Heart right ventricle (tissue), 16 donors: ENCODE measurements at regions not wholly inside any gene's neighbourhood (a gene's known extent, or its start where the extent isn't known, plus 50 kb on each side); places are given as distances from the start of the nearest gene placed in this dataset.

Experiments used
- ATAC-seq, 8 donors: fragments of 200-7000 bp; cut with Tn5 transposase; one replicate each; pipeline ENCODE4 v1.9.1; 2020; ENCODE audit warnings: mild to moderate bottlenecking in 8 of 8, moderate library complexity in 8 of 8, moderate number of reproducible peaks in 1 of 8
- DNase-seq, 2 donors: peaks; one replicate each; pipeline ENCODE4 v3.0.0-alpha.2; 2020
- H3K27ac ChIP-seq, 10 donors: fragments of 200-600 bp; sonication (generic) in 2 of 10; one replicate each; pipeline versions ENCODE4 v1.5.0 to v1.8.0; 2020 to 2022; ENCODE audit warnings: mild to moderate bottlenecking in 3 of 10
- H3K27me3 ChIP-seq, 7 donors: fragments of 200-600 bp; one replicate each; pipeline ENCODE4 v1.8.0; 2021 to 2022; ENCODE audit warnings: mild to moderate bottlenecking in 2 of 7
- H3K36me3 ChIP-seq, 9 donors: fragments of 200-600 bp; sonication (generic) in 1 of 9; one replicate each; pipeline versions ENCODE4 v1.5.0 to v1.8.0; 2020 to 2022; ENCODE audit warnings: mild to moderate bottlenecking in 2 of 9
- H3K4me1 ChIP-seq, 9 donors: fragments of 200-600 bp; sonication (generic) in 1 of 9; one replicate each; pipeline versions ENCODE4 v1.5.0 to v1.8.0; 2020 to 2022; ENCODE audit warnings: mild to moderate bottlenecking in 4 of 9
- H3K4me3 ChIP-seq, 10 donors: fragments of 200-600 bp; sonication (generic) in 2 of 10; one replicate each; pipeline versions ENCODE4 v1.5.0 to v1.8.0; 2020 to 2022; ENCODE audit warnings: mild to moderate bottlenecking in 7 of 10, moderate library complexity in 2 of 10
- H3K9me3 ChIP-seq, 11 donors: fragments of 200-600 bp in 10 of 11; sonication (generic) in 2 of 11; one replicate each; pipeline versions ENCODE4 v1.5.0 to v1.8.0; 2013 to 2022; ENCODE audit warnings: mild to moderate bottlenecking in 2 of 11, control low read depth in 1 of 11, moderate library complexity in 1 of 11
- CTCF ChIP-seq, 9 donors: fragments of 200-600 bp; sonication (generic) in 2 of 9; IDR thresholded peaks; one replicate each; pipeline versions ENCODE4 v1.5.0 to v1.8.0; 2021 to 2022; ENCODE audit warnings: antibody characterized with exemption in 9 of 9, mild to moderate bottlenecking in 5 of 9, moderate library complexity in 1 of 9
- WGBS, 2 donors: extraction: QIAGEN DNeasy Blood & Tissue Kit; methylation state at CpG; one replicate each; pipeline ENCODE4 v1.1.7; 2013; ENCODE audit warnings: inconsistent platforms in 1 of 2; 5-methylcytosine and 5-hydroxymethylcytosine counted together
- intact Hi-C, 10 donors: fragments of 100-400 bp; cut with DNase I; formaldehyde crosslinking; loops; one replicate each; pipeline versions ENCODE4 v1.11.1 to v1.14.2; 2022
- donor health status: Arrhythmogenic right ventricular cardiomyopathy.
- donor health status: ischemic (EF 13 %, LVEDD 7.1; RV severe dilation, severe dysfunction).
- donor health status: healthy with polysubstance abuse.
- donor health status: DM: no; HTN: yes; CAD: no.
- donor health status: DM: no; HTN: no; CAD: no.
- donor health status: ischemic (EF 25% LVEDD 6.9; RV normal size, moderate dysfunction).
- donor health status: ischemic (EF 25% LVEDD 5.7; RV mildly dilated, moderate dysfunction).
- donor health status: healthy.
- donor health status: DM: yes; HTN: yes; CAD: no.
- donor health status: Ischemic cardiomyopathy.
- donor health status: ischemic (EF 35%, LVEDD 5.7; RV mildly dilated, moderate dysfunction).
- donor health status: nonischemic (EF 11% LVEDD 7.7; RV severe dilation, severe dysfunction).
- donor health status: DM: yes; HTN: yes; CAD: no.
- donor health status: PGD.
- donor health status: ischemic (EF 29% LVEDD 5.4; RV normal size, mild dysfunction).
- donor health status: nonischemic (EF 23%, LVEDD 6.1; RV moderate dilation, normal function).

GRCh38 chr7:91420606-91421005, 156.4 kb downstream of the FZD1 start:
- WGBS, 2 donors = 70 to 78% methylated on average over 4 of the region's 4 CpGs
- H3K36me3 ChIP-seq = no peaks in the 10 kb centered on the region
- intact Hi-C loops = loop anchor here in 1 of 10 donors (10.0 kb wide), 1 partner anchor 116 kb away; no protein-coding TSS in a partner anchor

DNA sequence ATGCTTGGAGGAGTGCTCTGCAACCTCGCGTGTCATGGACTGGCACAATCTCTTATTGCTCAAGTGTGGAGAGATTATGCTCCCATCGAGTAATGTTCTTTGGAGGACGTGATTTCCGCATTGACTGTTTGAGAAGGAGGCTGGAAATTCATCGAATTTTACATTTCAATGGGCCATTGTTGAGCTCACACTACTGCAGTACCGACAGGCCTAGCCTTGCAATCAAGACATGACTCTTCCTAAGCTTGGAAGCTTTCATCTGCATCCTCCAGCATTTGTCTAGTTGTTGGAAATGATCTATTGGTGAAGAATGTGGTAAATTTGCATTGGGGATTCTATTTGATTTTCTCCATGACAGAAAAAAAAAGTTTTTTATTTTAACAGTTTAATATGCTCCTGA, 156.8 kb downstream of the FZD1 start:
- 86 to 88% methylated on average over 7 of the region's 7 CpGs for WGBS, 2 donors
- no peak for TF ChIP-seq CTCF (IDR thresholded peaks at IDR 0.05)
- DNase-seq = no peak
- H3K4me1 ChIP-seq = no peaks in the 10 kb centered on the region
- no peaks in the 10 kb centered on the region for H3K9me3 ChIP-seq
- no peak overlapping the region for H3K27ac ChIP-seq
- H3K27me3 ChIP-seq = no peaks in the 10 kb centered on the region
- no peak for ATAC-seq
- no peak overlapping the region for H3K4me3 ChIP-seq
- no peaks in the 10 kb centered on the region for H3K36me3 ChIP-seq
- intact Hi-C loops = loop anchor here in 1 of 10 donors (10.0 kb wide), 1 partner anchor 116 kb away; no protein-coding TSS in a partner anchor

More at GRCh38 chr7:91420606-91421005, 156.4 kb downstream of the FZD1 start:
- no peaks in the 10 kb centered on the region for H3K9me3 ChIP-seq
- H3K27ac ChIP-seq = no peak overlapping the region
- H3K4me3 ChIP-seq = no peak overlapping the region
- TF ChIP-seq CTCF (IDR thresholded peaks at IDR 0.05) = no peak
- no peaks in the 10 kb centered on the region for H3K27me3 ChIP-seq
- DNase-seq (no peak), ATAC-seq (no peak)
- H3K4me1 ChIP-seq = no peaks in the 10 kb centered on the region

DNA sequence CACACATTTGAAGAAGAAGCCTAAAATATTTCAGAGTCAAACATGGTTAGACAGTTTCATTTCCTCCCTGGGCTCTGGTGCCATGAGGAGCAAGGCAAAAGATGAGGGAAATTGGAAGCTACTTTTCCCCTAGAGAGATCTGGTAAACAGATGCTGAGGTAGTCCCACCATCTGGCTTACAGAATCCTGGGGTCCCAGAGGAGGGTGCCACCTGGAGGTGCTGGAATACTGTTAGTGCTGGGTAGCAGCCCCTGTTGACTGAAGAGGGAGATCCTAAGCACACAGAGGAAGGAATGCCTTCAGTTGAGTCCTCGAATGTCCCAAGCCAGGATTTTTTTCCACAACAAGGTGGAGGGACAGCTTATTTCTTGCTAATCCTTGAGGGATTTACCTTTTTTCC, 160.1 kb downstream of the FZD1 start:
- 39 to 52% methylated on average over 1 of the region's 1 CpG for WGBS, 2 donors
- Histone ChIP-seq H3K27me3 (no peaks in the 10 kb centered on the region), H3K27ac (no peak overlapping the region), H3K9me3 (no peaks in the 10 kb centered on the region), H3K4me1 (no peaks in the 10 kb centered on the region), H3K36me3 (no peaks in the 10 kb centered on the region), H3K4me3 (no peak overlapping the region)
- ATAC-seq (peak in 1 of 8 donors; percentile 46), DNase-seq (no peak)
- TF ChIP-seq CTCF (IDR thresholded peaks at IDR 0.05) = peak in 1 of 9 donors; percentile 7
- intact Hi-C loops = loop anchor here in 1 of 10 donors (10.0 kb wide), 1 partner anchor 120 kb away; no protein-coding TSS in a partner anchor

DNA sequence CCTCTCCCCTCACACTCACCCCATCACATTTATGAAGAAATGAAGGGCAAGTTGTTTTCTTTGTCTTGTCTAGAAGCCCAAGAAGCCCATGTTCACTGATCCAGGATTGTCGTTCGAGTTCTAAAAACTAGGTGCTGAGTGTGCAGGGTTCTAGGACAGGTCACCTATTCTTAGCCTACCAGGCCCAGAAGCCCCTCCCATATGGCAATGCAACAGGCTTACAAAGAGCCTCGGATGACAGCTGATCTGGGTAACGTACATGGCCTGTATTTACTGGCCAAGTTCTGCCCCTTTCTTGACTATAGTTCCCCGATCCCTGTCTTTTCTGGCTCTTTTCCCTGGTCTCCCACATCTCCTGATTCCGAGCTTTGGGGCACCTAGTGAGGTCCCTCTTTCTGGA, 160.9 kb downstream of the FZD1 start:
- Histone ChIP-seq H3K36me3 (no peaks in the 10 kb centered on the region), H3K27ac (no peak overlapping the region), H3K4me1 (no peaks in the 10 kb centered on the region), H3K9me3 (no peaks in the 10 kb centered on the region), H3K4me3 (no peak overlapping the region), H3K27me3 (no peaks in the 10 kb centered on the region)
- DNase-seq = no peak
- peak in 2 of 8 donors; percentile 44 to 48 for ATAC-seq
- no peak for TF ChIP-seq CTCF (IDR thresholded peaks at IDR 0.05)
- intact Hi-C loops = loop anchor here in 1 of 10 donors (10.0 kb wide), 1 partner anchor 120 kb away; no protein-coding TSS in a partner anchor
- 56 to 68% methylated on average over 6 of the region's 6 CpGs for WGBS, 2 donors
